Loucy (cell line): ENCODE measurements at regions not wholly inside any gene's neighbourhood (a gene's known extent, or its start where the extent isn't known, plus 50 kb on each side); places are given as distances from the start of the nearest gene placed in this dataset.

Experiments used
- EZH2phosphoT487 ChIP-seq: fragments of 200-600 bp; IDR thresholded peaks from 2 replicates; pipeline ENCODE4 v1.6.1; 2018; ENCODE audit warnings: antibody characterized with exemption, mild to moderate bottlenecking, moderate library complexity, borderline replicate concordance
- TF ChIP-seq, protein P1 (sequence below): fragments of 200-600 bp; sonication (generic); conservative IDR thresholded peaks from 2 replicates; pipeline ENCODE4 v1.5.1; 2014; ENCODE audit warnings: mild to moderate bottlenecking, antibody characterized with exemption, low read length

GRCh38 chr7:23931633-23932032 lies 221.6 kb downstream of the STK31 start:
- TF ChIP-seq, protein P1, sequence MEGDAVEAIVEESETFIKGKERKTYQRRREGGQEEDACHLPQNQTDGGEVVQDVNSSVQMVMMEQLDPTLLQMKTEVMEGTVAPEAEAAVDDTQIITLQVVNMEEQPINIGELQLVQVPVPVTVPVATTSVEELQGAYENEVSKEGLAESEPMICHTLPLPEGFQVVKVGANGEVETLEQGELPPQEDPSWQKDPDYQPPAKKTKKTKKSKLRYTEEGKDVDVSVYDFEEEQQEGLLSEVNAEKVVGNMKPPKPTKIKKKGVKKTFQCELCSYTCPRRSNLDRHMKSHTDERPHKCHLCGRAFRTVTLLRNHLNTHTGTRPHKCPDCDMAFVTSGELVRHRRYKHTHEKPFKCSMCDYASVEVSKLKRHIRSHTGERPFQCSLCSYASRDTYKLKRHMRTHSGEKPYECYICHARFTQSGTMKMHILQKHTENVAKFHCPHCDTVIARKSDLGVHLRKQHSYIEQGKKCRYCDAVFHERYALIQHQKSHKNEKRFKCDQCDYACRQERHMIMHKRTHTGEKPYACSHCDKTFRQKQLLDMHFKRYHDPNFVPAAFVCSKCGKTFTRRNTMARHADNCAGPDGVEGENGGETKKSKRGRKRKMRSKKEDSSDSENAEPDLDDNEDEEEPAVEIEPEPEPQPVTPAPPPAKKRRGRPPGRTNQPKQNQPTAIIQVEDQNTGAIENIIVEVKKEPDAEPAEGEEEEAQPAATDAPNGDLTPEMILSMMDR: no peak
- no peak for TF ChIP-seq EZH2phosphoT487
